Osteocyte (in vitro differentiated cells): ENCODE measurements at regions not wholly inside any gene's neighbourhood (a gene's known extent, or its start where the extent isn't known, plus 50 kb on each side); places are given as distances from the start of the nearest gene placed in this dataset.
"Not testable (repeated sequence)": the region's sequence is repeated elsewhere in the genome, so short reads cannot be mapped to it uniquely, and the experiment has no call there.

Source experiments
- DNase-seq: peaks from one replicate; pipeline ENCODE4 v3.0.0; 2021; ENCODE audit warnings: mixed read lengths; ENCODE audit not compliant: unreplicated experiment; ENCODE audit errors: extremely low spot score
- H3K27ac Mint-ChIP-seq: one replicate; pipeline ENCODE4 v1.8.0; 2021; ENCODE audit warnings: mild to moderate bottlenecking, mixed read lengths; ENCODE audit not compliant: unreplicated experiment
- H3K27me3 Mint-ChIP-seq: one replicate; pipeline ENCODE4 v1.8.0; 2021; ENCODE audit warnings: mixed read lengths; ENCODE audit not compliant: unreplicated experiment
- H3K36me3 Mint-ChIP-seq: one replicate; pipeline ENCODE4 v1.8.0; 2021; ENCODE audit warnings: mixed read lengths; ENCODE audit not compliant: unreplicated experiment
- H3K4me1 Mint-ChIP-seq: one replicate; pipeline ENCODE4 v1.8.0; 2021; ENCODE audit warnings: mixed read lengths; ENCODE audit not compliant: unreplicated experiment
- H3K4me3 Mint-ChIP-seq: one replicate; pipeline ENCODE4 v1.8.0; 2021; ENCODE audit warnings: mild to moderate bottlenecking, moderate library complexity, mixed read lengths; ENCODE audit not compliant: unreplicated experiment
- H3K9me3 Mint-ChIP-seq: one replicate; pipeline ENCODE4 v1.8.0; 2021; ENCODE audit warnings: mixed read lengths; ENCODE audit not compliant: unreplicated experiment
- CTCF ChIP-seq: fragments of 200-600 bp; sonication (generic); IDR thresholded peaks from 2 replicates; pipeline ENCODE4 v1.5.0; 2021; ENCODE audit warnings: antibody characterized with exemption, mild to moderate bottlenecking, moderate library complexity

- Mint-ChIP-seq H3K9me3 (no peaks in the 10 kb centered on the region), H3K27ac (no peak overlapping the region), H3K27me3 (peaks cover 68% of the 10 kb centered on the region), H3K4me1 (peaks cover 58% of the 10 kb centered on the region), H3K4me3 (peak overlapping the region; percentile 66), H3K36me3 (no peaks in the 10 kb centered on the region)
- DNase-seq: no peak
- no peak for TF ChIP-seq CTCF
Measured at GRCh38 chr6:27669295-27669623, 196.4 kb upstream of the ZNF184 start.

- no peak for DNase-seq
- H3K27ac Mint-ChIP-seq: peak overlapping the region; percentile 50
- H3K27me3 Mint-ChIP-seq: peaks cover 65% of the 10 kb centered on the region
Measured at GRCh38 chr6:27668442-27669294, 195.8 kb upstream of the ZNF184 start.

GRCh38 chr6:27667657-27668441 lies 194.9 kb upstream of the ZNF184 start:
- H3K27me3 Mint-ChIP-seq: peaks cover 63% of the 10 kb centered on the region
- H3K9me3 Mint-ChIP-seq: no peaks in the 10 kb centered on the region
- DNase-seq: no peak
- TF ChIP-seq CTCF: no peak
- H3K4me1 Mint-ChIP-seq: peaks cover 56% of the 10 kb centered on the region
- H3K27ac Mint-ChIP-seq: no peak overlapping the region
- peak overlapping the region; percentile 66 for H3K4me3 Mint-ChIP-seq
- H3K36me3 Mint-ChIP-seq: no peaks in the 10 kb centered on the region

More at GRCh38 chr6:27668442-27669294, 195.8 kb upstream of the ZNF184 start:
- no peaks in the 10 kb centered on the region for H3K9me3 Mint-ChIP-seq
- H3K4me1 Mint-ChIP-seq: peaks cover 58% of the 10 kb centered on the region
- no peaks in the 10 kb centered on the region for H3K36me3 Mint-ChIP-seq
- H3K4me3 Mint-ChIP-seq: peak overlapping the region; percentile 66
- TF ChIP-seq CTCF: no peak

GRCh38 chr6:27667016-27667656 lies 194.2 kb upstream of the ZNF184 start:
- Mint-ChIP-seq H3K27me3 (peaks cover 59% of the 10 kb centered on the region), H3K36me3 (no peaks in the 10 kb centered on the region), H3K4me3 (peak overlapping the region; percentile 66), H3K27ac (no peak overlapping the region), H3K4me1 (peaks cover 49% of the 10 kb centered on the region), H3K9me3 (no peaks in the 10 kb centered on the region)
- no peak for DNase-seq
- no peak for TF ChIP-seq CTCF

- H3K27ac Mint-ChIP-seq: no peak overlapping the region
- H3K27me3 Mint-ChIP-seq: peaks cover 31% of the 10 kb centered on the region
- H3K9me3 Mint-ChIP-seq: no peaks in the 10 kb centered on the region
- H3K4me1 Mint-ChIP-seq: peaks cover 12% of the 10 kb centered on the region
- DNase-seq: no peak
- no peaks in the 10 kb centered on the region for H3K36me3 Mint-ChIP-seq
- H3K4me3 Mint-ChIP-seq: no peak overlapping the region
- no peak for TF ChIP-seq CTCF
Measured at GRCh38 chr6:27662769-27663168, 189.9 kb upstream of the ZNF184 start.

GRCh38 chr6:27662212-27662611 lies 189.3 kb upstream of the ZNF184 start:
- H3K27ac Mint-ChIP-seq, H3K4me3 Mint-ChIP-seq, H3K9me3 Mint-ChIP-seq, H3K4me1 Mint-ChIP-seq, DNase-seq, H3K36me3 Mint-ChIP-seq: not testable (repeated sequence)
- peaks cover 25% of the 10 kb centered on the region for H3K27me3 Mint-ChIP-seq

- not testable (repeated sequence) for H3K9me3 Mint-ChIP-seq, H3K4me1 Mint-ChIP-seq, H3K27me3 Mint-ChIP-seq, H3K27ac Mint-ChIP-seq, H3K36me3 Mint-ChIP-seq, H3K4me3 Mint-ChIP-seq
- DNase-seq: peak; percentile 71
Measured at GRCh38 chr6:27653143-27653825, 180.4 kb upstream of the ZNF184 start.
